ENCODE measurements at regions not wholly inside any gene's neighbourhood (a gene's known extent, or its start where the extent isn't known, plus 50 kb on each side); places are given as distances from the start of the nearest gene placed in this dataset.

DNA sequence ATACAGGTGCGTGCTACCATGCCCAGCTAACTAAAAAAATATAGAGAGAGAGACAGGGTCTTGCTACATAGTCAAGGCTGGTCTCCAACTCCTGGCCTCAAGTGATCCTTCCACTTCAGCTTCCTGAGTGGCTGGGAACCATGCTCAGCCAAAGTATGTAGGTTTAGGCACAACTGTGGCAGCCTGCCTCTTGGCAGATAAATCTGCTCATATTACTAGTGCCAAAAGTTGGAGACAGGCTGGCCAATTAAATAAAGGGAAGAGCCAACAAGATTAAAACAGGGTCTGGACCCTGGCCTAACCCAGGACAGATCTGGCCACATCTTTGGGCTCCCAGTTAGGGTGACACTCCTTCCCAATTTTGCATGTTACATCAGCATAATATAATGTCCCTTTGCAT, 151.7 kb downstream of the CBLN1 start:
- TF ChIP-seq, protein P1, sequence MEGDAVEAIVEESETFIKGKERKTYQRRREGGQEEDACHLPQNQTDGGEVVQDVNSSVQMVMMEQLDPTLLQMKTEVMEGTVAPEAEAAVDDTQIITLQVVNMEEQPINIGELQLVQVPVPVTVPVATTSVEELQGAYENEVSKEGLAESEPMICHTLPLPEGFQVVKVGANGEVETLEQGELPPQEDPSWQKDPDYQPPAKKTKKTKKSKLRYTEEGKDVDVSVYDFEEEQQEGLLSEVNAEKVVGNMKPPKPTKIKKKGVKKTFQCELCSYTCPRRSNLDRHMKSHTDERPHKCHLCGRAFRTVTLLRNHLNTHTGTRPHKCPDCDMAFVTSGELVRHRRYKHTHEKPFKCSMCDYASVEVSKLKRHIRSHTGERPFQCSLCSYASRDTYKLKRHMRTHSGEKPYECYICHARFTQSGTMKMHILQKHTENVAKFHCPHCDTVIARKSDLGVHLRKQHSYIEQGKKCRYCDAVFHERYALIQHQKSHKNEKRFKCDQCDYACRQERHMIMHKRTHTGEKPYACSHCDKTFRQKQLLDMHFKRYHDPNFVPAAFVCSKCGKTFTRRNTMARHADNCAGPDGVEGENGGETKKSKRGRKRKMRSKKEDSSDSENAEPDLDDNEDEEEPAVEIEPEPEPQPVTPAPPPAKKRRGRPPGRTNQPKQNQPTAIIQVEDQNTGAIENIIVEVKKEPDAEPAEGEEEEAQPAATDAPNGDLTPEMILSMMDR (IDR thresholded peaks at IDR 0.05; ENCODE audit: low read depth, low read length) = no peak
- DNase-seq (ENCODE audit: extremely low read depth, low read depth) = no peak

DNA sequence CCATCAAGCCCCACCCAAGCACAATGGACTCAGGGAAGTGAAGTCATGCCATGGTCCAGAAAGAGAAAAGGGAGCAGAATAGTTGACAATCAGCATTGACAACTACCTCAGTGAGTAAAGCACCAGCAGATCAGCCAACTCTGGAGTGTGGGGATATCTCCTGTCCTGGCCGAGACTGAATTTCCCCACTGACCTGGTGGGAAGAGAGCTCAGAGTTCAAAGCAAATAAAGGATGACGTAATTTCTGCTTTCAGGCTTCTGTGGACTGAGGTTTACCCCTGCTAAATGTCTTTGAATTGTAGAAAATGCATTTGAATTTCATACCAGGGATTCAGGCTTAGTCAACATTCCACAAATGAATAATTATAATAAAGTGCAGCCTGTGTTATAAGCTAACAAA, 152.9 kb downstream of the CBLN1 start:
- DNase-seq (ENCODE audit: extremely low read depth, low read depth) = no peak
- TF ChIP-seq, protein P1 (IDR thresholded peaks at IDR 0.05; ENCODE audit: low read depth, low read length) = no peak

DNA sequence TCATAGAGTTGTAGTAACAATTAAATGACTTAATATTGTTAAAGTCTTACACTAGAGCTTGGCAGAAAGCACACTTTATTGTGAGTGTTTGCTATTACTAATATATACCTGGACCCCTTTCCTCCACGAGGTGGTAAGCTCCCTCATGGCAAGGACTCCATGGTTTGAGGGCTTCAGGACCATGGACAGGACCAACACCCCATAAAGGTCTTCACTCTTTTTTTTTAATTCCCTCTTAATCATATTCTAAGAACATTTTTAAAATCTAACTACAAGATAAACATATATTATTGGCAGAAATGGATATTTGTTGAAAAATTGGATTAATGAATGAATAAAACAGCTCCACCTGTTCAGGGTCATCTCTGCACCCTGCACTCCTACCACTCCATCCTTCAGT, 154.5 kb downstream of the CBLN1 start:
- TF ChIP-seq, protein P1 (IDR thresholded peaks at IDR 0.05; ENCODE audit: low read depth, low read length) = no peak
- no peak for DNase-seq (ENCODE audit: extremely low read depth, low read depth)

DNA sequence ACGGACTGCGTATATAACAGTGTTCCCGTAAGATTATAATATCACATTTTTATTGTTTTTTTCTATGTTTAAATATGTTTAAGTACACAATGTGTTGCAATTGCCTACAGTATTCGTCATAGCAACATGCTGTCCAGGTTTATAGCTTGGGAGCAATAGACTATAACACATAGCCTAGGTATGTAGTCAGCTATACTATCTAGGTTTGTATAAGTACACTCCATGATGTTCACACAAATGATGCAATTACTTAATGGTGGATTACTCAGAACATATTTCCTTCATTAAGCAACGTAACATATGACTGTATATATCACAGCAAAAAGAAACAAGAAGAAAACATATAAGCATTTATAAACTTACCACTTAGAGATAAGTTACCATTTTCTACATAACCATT, 160.0 kb downstream of the CBLN1 start:
- TF ChIP-seq, protein P1 (IDR thresholded peaks at IDR 0.05; ENCODE audit: low read depth, low read length) = no peak
- DNase-seq (ENCODE audit: extremely low read depth, low read depth) = no peak

DNA sequence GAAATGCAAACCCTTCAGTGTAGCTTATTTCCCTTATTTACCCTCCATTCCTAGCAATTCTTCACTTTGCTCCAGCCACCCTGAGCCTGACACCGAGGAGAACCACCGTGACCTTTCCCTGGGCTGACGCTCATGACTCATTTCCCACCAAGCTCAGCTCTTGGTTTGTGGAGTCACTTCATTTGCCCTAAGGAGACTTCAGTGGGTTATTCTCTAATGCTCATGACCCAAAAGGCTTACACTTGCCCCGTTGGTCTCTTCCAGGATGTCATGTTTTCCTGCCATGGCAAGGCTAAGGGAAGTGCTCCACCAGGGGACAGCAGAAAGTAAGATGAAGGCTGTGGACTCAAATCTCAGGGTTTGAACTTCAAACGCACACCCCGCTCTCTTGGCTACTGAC, 161.0 kb downstream of the CBLN1 start:
- TF ChIP-seq, protein P1 (IDR thresholded peaks at IDR 0.05; ENCODE audit: low read depth, low read length) = no peak
- DNase-seq (ENCODE audit: extremely low read depth, low read depth) = no peak

DNA sequence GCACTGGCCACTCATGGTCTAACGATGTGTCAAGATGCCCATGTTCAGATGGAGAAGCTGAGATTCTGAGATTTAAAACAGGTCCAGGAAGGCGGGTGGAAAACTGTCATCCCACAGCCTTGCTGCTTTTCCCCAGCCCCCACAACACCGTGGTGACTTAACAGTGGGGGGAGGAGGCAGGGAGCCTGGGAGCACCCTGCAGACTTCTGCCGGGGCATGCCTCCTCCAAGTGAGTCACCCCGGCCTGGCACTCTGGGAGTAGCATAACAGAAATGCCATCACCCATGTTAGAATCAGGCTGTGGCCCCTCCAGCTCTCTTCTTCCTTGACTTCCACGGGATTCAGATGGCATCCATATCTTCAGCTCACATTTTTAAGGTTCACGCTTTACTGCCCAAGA, 164.8 kb downstream of the CBLN1 start:
- TF ChIP-seq, protein P1 (IDR thresholded peaks at IDR 0.05; ENCODE audit: low read depth, low read length) = no peak
- no peak for DNase-seq (ENCODE audit: extremely low read depth, low read depth)

DNA sequence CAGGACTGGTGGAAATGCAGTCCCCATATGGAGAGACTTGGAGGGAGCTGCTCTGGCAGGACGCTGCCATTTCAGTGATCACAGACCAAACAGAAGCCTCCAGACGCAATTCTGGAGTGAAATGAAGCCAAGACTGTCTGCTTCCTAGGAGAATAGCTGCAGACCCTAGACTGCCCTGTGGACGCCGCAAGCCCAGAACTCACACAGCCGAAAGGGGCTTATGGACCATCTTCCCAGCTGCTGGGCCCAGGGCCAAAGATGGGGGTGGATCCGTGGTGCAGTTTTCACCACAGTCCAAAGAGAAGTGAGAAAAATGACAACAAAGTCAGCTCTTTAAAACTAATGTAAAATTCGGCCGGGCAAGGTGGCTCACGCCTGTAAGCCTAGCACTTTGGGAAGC, 165.7 kb downstream of the CBLN1 start:
- TF ChIP-seq, protein P1 (IDR thresholded peaks at IDR 0.05; ENCODE audit: low read depth, low read length) = no peak
- no peak for DNase-seq (ENCODE audit: extremely low read depth, low read depth)
